ENCODE measurements at regions not wholly inside any gene's neighbourhood (a gene's known extent, or its start where the extent isn't known, plus 50 kb on each side); places are given as distances from the start of the nearest gene placed in this dataset.
"Not testable (repeated sequence)": the region's sequence is repeated elsewhere in the genome, so short reads cannot be mapped to it uniquely, and the experiment has no call there.

GRCh38 chr2:5020116-5020875 lies 671.9 kb upstream of the SOX11 start:
- Histone ChIP-seq H3K36me3 (ENCODE audit: insufficient read depth, low read length) (no peaks in the 10 kb centered on the region), H3K27me3 (ENCODE audit: insufficient read depth, low read length) (no peaks in the 10 kb centered on the region), H3K9me3 (ENCODE audit: low read length) (no peaks in the 10 kb centered on the region), H2AFZ (ENCODE audit: low read depth, low read length) (no peak overlapping the region), H3K4me1 (ENCODE audit: insufficient read depth, low read length) (no peaks in the 10 kb centered on the region), H3K4me3 (ENCODE audit: low read length) (no peak overlapping the region)

DNA sequence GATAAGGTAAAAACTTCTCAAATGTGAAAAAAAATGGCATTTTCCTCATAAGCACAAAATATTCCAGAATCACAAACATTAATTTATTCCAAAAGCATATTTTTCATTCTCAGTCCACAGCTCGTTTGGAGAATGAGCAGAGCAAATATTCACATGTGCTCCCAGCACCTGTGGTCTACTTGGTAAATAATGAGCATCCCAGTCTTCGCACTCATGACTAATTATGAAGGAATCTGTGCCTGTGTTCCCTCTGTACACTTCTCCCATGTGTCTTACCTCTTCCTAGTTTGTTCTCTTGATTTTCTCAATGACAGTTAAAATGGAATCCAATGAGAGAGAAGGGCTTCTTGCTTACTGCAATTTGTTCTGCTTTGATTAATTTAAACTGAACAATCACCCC lies 671.0 kb upstream of the SOX11 start:
- Histone ChIP-seq H3K4me1 (ENCODE audit: insufficient read depth, low read length) (no peaks in the 10 kb centered on the region), H3K4me3 (ENCODE audit: low read length) (no peak overlapping the region), H3K36me3 (ENCODE audit: insufficient read depth, low read length) (no peaks in the 10 kb centered on the region), H3K9me3 (ENCODE audit: low read length) (no peaks in the 10 kb centered on the region), H3K27me3 (ENCODE audit: insufficient read depth, low read length) (no peaks in the 10 kb centered on the region), H2AFZ (ENCODE audit: low read depth, low read length) (no peak overlapping the region)

GRCh38 chr2:5022061-5022460 lies 670.1 kb upstream of the SOX11 start:
- no peaks in the 10 kb centered on the region for H3K27me3 ChIP-seq (ENCODE audit: insufficient read depth, low read length)
- H3K4me3 ChIP-seq (ENCODE audit: low read length): no peak overlapping the region
- no peaks in the 10 kb centered on the region for H3K9me3 ChIP-seq (ENCODE audit: low read length)
- no peaks in the 10 kb centered on the region for H3K4me1 ChIP-seq (ENCODE audit: insufficient read depth, low read length)
- H3K36me3 ChIP-seq (ENCODE audit: insufficient read depth, low read length): no peaks in the 10 kb centered on the region
- H2AFZ ChIP-seq (ENCODE audit: low read depth, low read length): no peak overlapping the region

DNA sequence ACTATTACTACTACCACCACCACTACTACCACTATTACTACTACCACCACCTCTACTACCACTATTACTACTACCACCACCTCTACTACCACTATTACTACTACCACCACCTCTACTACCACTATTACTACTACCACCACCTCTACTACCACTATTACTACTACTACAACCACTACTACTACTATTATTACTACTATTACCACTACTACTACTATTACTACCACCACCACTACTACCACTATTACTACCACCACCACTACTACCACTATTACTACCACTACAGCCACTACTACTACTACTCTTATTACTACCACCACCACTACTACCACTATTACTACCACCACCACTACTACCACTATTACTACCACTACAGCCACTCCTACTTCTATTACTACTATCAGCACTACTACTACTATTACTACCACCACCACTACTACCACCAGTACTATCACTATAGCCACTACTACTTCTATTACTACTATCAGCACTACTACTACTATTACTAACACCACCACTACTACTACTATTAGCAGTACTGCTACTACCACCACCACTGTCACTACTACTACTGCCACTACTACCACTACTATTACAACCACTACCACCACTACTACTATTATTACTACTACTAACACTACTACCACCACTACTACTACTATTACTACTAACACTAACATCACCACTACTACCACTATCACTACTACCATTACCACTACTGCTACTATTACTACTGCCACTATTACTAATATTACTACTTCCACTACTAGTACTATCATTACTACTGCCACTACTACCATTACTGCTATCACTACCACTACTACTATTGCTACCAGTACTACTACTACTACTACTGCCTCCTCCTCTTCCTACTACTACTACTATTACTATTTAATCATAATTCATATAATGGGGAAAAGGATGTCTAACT lies 669.2 kb upstream of the SOX11 start:
- not testable (repeated sequence) for H3K9me3 ChIP-seq (ENCODE audit: low read length); H3K4me3 ChIP-seq (ENCODE audit: low read length); H3K36me3 ChIP-seq (ENCODE audit: insufficient read depth, low read length)

DNA sequence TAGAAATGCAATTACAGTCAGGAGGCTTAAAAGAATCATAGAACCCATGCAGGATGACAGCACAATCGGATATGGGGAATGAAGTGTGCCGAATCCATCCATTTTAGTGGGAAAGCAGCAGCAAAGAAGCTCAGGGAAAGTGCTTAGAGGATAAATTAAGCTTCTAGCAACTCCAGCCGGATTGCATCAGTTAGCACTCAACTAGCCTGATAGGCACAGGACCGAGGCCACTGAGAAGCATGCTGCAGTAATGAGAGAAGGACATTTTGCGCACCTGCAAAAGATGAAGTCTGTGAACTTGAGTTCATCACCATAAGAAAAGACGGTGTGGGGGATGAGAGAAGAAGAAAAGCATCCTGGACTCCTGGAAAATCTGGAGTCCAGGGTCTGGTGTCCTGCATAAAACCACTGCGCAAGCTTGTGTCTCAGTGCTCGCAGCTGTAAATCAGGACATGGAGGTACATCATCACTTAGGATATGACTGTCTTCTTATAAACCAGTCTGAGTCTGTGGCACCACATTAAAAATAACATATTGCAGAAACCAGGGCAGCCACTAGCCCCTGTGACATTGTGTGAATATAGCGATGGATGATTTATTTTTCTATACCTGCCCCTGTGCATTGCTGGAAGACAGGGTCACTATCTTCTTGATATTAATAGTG lies 665.5 kb upstream of the SOX11 start:
- no peak overlapping the region for H2AFZ ChIP-seq (ENCODE audit: low read depth, low read length)
- no peaks in the 10 kb centered on the region for H3K27me3 ChIP-seq (ENCODE audit: insufficient read depth, low read length)
- H3K9me3 ChIP-seq (ENCODE audit: low read length): no peaks in the 10 kb centered on the region
- H3K36me3 ChIP-seq (ENCODE audit: insufficient read depth, low read length): no peaks in the 10 kb centered on the region
- H3K4me1 ChIP-seq (ENCODE audit: insufficient read depth, low read length): no peaks in the 10 kb centered on the region
- H3K4me3 ChIP-seq (ENCODE audit: low read length): no peak overlapping the region

More for the DNA sequence above, 669.2 kb upstream of the SOX11 start:
- H3K27me3 ChIP-seq (ENCODE audit: insufficient read depth, low read length); H3K4me1 ChIP-seq (ENCODE audit: insufficient read depth, low read length); H2AFZ ChIP-seq (ENCODE audit: low read depth, low read length): not testable (repeated sequence)

DNA sequence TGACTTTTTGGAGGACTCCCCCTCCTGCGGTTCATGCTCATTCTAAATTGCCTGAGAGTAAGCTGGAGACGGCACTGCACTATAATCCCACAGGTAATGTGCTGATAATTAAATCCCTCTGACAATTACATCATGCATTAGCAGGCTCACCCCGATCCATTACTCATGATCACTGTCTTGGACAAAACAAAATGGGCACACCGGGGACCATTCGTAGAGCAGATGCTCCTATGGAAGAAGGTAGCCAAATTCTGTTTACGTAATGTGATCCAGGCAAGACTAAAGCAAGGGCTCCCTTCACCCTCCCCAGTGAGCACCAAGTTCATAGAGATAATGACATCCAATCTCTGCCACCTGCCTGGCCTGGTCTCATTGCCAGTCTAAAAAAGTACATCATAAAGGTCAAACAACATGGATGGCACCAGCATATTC lies 657.1 kb upstream of the SOX11 start:
- no peaks in the 10 kb centered on the region for H3K4me1 ChIP-seq (ENCODE audit: insufficient read depth, low read length)
- no peak overlapping the region for H2AFZ ChIP-seq (ENCODE audit: low read depth, low read length)
- no peaks in the 10 kb centered on the region for H3K27me3 ChIP-seq (ENCODE audit: insufficient read depth, low read length)
- no peaks in the 10 kb centered on the region for H3K36me3 ChIP-seq (ENCODE audit: insufficient read depth, low read length)
- H3K9me3 ChIP-seq (ENCODE audit: low read length): no peaks in the 10 kb centered on the region
- H3K4me3 ChIP-seq (ENCODE audit: low read length): no peak overlapping the region

DNA sequence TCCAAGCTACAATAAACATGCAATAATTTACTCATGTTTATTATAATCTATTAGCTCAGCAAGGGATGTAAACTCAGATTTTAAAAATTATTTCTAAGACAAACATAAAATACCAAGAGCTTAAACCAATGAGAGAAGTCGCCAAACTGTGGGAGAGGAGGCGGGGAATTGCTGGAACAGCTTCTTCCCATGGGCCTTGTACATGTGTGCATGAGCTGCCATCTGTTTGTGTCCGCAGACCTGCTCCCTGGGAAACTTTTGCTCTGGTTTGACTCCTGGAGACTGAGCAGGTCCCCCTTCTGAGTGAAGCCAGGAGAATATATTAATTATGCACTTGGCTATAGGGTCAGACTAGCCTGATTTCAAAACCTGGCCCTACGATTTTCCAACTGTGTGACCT lies 655.9 kb upstream of the SOX11 start:
- Histone ChIP-seq H3K27me3 (ENCODE audit: insufficient read depth, low read length) (peaks cover under 1% of the 10 kb centered on the region), H3K4me1 (ENCODE audit: insufficient read depth, low read length) (no peaks in the 10 kb centered on the region), H3K36me3 (ENCODE audit: insufficient read depth, low read length) (no peaks in the 10 kb centered on the region), H3K4me3 (ENCODE audit: low read length) (no peak overlapping the region), H3K9me3 (ENCODE audit: low read length) (no peaks in the 10 kb centered on the region), H2AFZ (ENCODE audit: low read depth, low read length) (no peak overlapping the region)

GRCh38 chr2:5039241-5039975 lies 652.8 kb upstream of the SOX11 start:
- no peaks in the 10 kb centered on the region for H3K36me3 ChIP-seq (ENCODE audit: insufficient read depth, low read length)
- H3K9me3 ChIP-seq (ENCODE audit: low read length): no peaks in the 10 kb centered on the region

GRCh38 chr2:5040571-5040970 lies 651.6 kb upstream of the SOX11 start:
- no peak overlapping the region for H3K4me3 ChIP-seq (ENCODE audit: low read length)
- H3K36me3 ChIP-seq (ENCODE audit: insufficient read depth, low read length): no peaks in the 10 kb centered on the region
- H3K27me3 ChIP-seq (ENCODE audit: insufficient read depth, low read length): peaks cover 3% of the 10 kb centered on the region
- H3K9me3 ChIP-seq (ENCODE audit: low read length): no peaks in the 10 kb centered on the region
- no peak overlapping the region for H2AFZ ChIP-seq (ENCODE audit: low read depth, low read length)
- H3K4me1 ChIP-seq (ENCODE audit: insufficient read depth, low read length): no peaks in the 10 kb centered on the region

More at GRCh38 chr2:5039241-5039975, 652.8 kb upstream of the SOX11 start:
- Histone ChIP-seq H3K27me3 (ENCODE audit: insufficient read depth, low read length) (peaks cover 3% of the 10 kb centered on the region), H2AFZ (ENCODE audit: low read depth, low read length) (no peak overlapping the region), H3K4me1 (ENCODE audit: insufficient read depth, low read length) (no peaks in the 10 kb centered on the region), H3K4me3 (ENCODE audit: low read length) (no peak overlapping the region)

DNA sequence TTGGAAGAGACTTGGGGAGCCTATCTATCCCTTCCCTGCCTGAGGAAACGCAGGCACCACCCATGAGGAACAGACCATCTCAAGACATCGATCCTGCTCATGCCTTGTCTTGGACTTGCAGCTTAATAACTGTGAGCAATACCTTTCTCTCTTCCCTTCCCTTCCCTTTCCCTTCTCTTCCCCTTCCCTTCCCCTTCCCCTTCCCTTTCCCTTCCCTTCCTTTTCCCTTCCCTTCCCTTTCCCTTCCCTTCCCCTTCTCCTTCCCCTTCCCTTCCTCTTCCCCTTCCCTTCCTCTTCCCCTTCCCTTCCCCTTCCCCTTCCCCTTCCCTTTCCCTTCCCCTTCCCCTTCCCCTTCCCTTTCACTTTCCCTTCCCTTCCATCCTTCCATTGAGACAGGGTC lies 650.7 kb upstream of the SOX11 start:
- Histone ChIP-seq H3K36me3 (ENCODE audit: insufficient read depth, low read length) (no peaks in the 10 kb centered on the region), H3K4me1 (ENCODE audit: insufficient read depth, low read length) (no peaks in the 10 kb centered on the region), H2AFZ (ENCODE audit: low read depth, low read length) (no peak overlapping the region), H3K27me3 (ENCODE audit: insufficient read depth, low read length) (peaks cover 3% of the 10 kb centered on the region), H3K4me3 (ENCODE audit: low read length) (no peak overlapping the region), H3K9me3 (ENCODE audit: low read length) (no peaks in the 10 kb centered on the region)

DNA sequence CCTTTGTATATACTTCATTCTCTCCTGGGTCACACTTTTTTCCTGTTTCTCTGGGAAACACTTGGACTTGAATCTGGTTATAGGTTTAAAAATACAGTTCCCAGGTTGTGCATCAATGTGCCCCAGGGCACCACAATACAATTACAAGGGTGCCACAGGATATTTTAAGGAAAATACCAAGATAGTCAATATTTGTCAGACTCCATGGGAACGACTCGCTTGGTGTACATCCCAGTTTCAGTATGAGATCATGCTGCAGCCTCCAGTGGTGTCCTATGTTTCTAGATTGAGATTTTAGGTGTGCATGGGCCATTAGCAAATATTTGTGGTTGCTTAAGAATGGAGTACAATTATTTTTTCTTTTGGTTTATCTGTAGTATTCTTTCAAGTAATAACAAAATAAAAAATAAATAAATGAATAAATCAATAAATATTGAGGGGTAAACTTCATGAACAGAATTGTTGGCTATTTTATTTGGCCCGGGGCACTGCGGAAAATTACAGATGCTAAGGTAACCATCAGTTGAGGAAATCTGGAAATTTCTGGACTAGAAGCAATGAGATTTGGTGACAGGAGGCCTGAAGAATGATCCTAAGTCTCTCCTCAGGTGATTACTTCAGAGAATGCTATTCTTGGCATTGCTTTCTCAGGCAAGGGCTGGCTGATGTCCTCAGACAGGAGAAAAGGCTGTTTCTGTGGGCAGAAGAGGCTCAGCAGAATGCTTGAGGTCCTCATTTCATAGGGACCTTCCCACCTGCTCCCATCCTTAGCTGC lies 649.3 kb upstream of the SOX11 start:
- Histone ChIP-seq H3K27me3 (ENCODE audit: insufficient read depth, low read length) (peaks cover 3% of the 10 kb centered on the region), H3K36me3 (ENCODE audit: insufficient read depth, low read length) (no peaks in the 10 kb centered on the region), H3K9me3 (ENCODE audit: low read length) (no peaks in the 10 kb centered on the region), H3K4me3 (ENCODE audit: low read length) (no peak overlapping the region), H2AFZ (ENCODE audit: low read depth, low read length) (no peak overlapping the region), H3K4me1 (ENCODE audit: insufficient read depth, low read length) (no peaks in the 10 kb centered on the region)

GRCh38 chr2:5051300-5051699 lies 640.9 kb upstream of the SOX11 start:
- no peaks in the 10 kb centered on the region for H3K36me3 ChIP-seq (ENCODE audit: insufficient read depth, low read length)

More at GRCh38 chr2:5051300-5051699, 640.9 kb upstream of the SOX11 start:
- Histone ChIP-seq H2AFZ (ENCODE audit: low read depth, low read length) (no peak overlapping the region), H3K9me3 (ENCODE audit: low read length) (no peaks in the 10 kb centered on the region), H3K4me1 (ENCODE audit: insufficient read depth, low read length) (no peaks in the 10 kb centered on the region), H3K27me3 (ENCODE audit: insufficient read depth, low read length) (no peaks in the 10 kb centered on the region), H3K4me3 (ENCODE audit: low read length) (no peak overlapping the region)

Data from neuron (in vitro differentiated cells).